ENCODE measurements at regions not wholly inside any gene's neighbourhood (a gene's known extent, or its start where the extent isn't known, plus 50 kb on each side); places are given as distances from the start of the nearest gene placed in this dataset.
"Not testable (repeated sequence)": the region's sequence is repeated elsewhere in the genome, so short reads cannot be mapped to it uniquely, and the experiment has no call there.

DNA sequence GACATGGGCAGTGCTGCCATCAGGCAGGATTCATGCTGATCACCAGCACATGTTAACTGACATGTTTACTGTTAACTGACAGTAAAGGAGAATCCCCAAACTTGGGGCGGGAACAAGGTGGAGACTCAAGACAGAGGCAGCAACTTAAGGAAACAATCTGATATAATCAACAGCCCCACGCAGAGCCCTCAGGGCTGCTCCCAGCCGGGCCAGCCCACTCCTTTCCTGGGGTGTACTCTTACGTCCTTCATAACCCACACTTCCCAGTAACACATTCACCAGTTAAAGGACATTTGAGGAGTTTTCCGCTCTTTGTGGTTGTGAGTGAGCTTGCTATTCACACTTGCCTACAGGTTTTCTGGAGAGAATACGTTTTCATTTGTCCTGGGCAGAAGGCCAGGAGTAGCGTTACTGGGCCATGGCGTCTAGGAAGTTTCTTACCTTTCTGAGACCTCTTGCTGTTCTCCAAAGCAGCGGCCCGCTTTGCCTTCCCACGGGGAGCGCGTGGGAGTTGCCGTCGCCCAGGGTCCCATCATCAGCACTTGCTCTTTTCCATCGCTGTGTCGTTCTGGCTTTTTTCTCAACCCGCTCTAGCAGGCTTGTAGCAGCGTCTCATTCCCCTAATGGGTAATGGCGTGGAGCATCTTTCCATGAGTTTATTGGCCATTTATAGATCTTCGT, 56.4 kb downstream of the FOXF2 start:
- no peak for DNase-seq

DNA sequence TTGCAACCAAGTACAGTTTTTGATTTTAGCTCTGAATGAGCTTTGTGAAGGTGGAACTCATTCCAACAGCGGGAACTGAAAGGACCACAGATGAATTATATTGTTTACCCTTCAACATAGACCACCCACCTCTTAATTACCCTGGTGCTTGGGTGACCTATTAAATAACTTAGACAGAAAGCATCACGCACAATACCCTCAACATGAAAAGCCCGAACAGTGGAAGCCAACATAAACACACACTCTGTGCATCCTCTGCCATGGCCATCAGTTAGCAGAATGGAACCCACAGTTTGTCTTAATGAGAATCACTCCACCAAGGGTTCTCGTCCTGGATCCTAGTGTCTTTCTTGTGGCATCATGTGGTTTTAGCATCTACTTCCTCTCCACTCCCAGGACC, 60.5 kb downstream of the FOXF2 start:
- no peak for DNase-seq

DNA sequence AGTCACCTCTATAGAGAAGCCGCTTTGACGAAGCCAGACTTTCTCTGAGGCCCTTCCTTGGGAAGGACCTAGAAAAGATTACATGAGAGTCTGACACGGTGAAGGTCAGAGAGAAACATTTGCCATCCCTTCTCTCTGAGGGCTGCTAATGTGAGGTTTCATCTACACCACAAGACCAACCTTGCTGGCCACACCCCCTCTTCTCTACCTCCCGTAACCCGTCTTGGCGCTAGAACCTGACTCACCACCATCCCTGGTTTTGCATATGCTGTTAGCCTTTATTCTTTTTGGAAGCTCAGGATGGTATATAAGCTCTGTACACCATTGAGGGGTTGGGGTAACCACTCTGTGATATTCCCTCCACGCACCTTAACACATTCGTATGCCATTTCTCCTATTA, 63.6 kb downstream of the FOXF2 start:
- no peak for DNase-seq

DNA sequence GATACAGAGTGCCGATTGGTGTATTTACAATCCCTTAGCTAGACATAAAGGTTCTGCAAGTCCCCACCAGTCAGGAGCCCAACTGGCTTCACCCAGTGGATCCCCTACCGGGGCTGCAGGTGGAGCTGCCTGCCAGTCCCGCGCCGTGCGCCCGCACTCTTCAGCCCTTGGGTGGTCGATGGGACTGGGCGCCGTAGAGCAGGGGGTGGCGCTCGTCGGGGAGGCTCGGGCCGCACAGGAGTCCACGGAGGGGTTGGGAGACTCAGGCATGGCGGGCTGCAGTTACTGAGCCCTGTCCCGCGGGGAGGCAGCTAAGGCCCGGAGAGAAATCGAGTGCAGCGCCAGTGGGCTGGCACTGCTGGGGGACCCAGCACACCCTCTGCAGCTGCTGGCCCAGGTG, 67.4 kb downstream of the FOXF2 start:
- not testable (repeated sequence) for DNase-seq

DNA sequence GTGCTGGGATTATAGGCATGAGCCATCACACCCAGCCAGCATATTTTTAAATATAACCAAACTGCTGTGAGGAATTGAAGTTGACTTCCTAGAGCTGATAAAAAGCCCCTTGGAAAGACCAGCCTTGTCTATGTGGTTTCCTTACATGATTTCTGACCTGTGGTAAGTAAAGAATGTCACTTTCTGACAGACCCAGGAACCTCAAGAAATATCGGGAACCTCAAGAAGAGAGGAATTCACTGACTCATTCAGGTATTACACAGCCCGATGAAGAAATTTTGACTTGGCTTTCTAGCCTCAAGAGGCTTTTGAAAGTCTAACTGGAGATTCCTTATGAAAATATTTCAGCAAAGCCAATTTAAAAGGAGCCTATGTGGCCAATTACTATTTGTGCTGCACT, 71.8 kb downstream of the FOXF2 start:
- no peak for DNase-seq

DNA sequence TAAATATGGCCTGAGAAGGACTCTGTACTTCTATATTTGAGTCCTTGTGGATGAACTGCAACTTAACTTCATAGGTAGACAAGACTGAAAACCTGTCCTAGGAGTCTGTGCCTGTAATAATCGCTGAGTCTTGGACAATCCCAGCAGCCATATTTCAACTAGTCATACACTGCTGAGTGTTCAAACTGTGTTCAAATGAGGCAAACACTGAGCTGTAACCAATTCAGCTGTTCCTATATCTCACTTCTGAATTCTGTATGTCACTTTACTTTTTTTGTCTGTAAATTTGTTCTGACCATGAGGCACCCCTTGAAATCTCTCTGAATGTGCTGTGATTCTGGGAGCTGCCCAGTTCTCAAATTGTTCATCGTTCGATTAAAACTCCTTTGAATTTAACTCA, 72.4 kb downstream of the FOXF2 start:
- no peak for DNase-seq

DNA sequence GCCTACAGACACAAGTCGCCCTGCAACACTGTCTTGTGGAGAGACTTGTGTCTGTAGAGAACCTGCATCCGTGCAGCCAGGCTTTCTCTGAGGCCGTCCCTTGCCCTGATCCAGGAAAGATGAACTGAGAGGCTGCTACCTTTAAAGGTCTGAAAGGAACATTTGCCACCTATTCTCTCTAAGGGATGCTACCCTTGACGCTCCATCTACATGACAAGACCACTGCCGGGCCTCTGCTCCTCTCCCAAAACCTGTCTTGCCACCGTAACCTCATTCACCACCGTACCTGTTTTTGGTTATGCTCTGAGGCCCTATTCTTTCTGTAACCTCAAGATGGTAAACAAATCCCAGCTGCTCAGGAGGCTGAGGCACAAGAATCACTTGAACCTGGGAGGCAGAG, 73.9 kb downstream of the FOXF2 start:
- no peak for DNase-seq

DNA sequence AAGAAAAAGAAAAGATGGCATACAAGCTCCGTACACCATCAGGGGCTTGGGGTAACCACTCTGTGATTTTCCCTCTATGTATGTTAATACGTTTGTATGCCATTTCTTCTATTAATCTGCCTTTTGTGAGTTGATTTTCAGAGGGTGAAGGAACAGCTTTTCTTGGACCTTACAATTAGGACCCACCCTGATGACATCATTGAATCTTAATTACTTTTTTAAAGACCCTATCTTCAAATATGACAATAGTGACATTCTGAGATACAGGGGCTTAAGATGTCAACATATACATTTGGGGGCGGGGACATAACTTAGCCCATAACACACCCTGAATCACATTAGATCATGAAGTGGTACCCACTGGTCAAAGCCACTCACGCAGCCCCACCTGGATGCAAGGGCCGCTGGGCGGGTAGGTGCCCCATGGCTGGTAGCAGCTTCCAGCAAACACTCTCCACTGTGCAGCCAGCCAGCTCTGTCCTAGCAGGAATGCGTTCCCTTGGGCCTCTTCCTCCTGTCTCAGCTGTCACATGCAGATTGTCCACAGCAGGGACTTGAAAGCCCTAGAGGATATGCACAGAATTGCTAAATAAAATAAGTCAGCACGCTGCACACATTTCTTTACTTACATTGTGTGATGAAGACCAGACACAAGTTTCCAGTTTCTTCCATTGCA, 74.5 kb downstream of the FOXF2 start:
- no peak for DNase-seq

DNA sequence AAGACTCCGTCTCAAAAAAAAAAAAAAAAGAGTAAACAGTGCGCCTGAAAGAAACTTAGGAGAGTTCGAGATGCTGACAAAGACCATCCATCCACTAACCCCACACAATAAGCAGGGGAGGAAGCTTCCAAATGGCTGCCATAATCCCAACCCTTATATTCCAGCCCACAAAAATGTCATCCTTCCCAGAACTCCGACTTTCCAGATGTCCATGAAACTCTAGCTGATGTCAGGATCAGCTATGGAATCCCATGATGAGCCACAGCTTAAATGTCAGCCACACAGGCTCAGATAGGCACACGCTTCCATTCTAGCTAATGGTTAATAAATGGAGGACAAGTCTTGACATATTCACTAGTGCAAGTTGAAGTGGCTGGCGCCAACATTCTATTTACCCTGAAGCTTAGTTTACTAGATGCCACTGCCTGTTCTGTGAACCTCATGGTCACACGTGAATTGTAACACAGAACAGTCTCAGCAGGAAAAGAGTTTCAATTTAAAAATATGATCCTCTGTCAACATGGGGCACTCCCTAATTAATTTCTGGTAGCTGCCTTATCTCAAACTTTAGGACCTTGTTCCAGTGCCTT, 75.5 kb downstream of the FOXF2 start:
- no peak for DNase-seq

DNA sequence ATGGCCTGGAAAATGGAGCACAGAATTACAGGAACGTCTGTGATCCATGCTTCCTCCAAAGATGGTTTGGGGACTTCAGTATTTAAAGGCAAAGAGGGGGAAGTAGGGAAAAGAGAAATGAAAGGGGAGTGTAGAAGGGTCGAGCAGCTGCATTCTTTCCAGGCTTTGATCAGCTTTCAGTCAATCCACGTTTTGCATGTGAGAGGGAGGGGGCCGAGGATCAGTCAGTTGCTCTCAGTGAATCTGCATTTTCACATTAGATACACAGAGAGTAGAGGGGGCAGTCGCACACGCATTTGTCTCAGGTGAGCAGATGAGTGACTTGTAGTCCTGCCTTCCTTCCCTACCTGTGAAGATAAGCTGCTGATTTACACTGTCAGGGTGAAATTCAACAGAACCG, 78.8 kb downstream of the FOXF2 start:
- DNase-seq: no peak

DNA sequence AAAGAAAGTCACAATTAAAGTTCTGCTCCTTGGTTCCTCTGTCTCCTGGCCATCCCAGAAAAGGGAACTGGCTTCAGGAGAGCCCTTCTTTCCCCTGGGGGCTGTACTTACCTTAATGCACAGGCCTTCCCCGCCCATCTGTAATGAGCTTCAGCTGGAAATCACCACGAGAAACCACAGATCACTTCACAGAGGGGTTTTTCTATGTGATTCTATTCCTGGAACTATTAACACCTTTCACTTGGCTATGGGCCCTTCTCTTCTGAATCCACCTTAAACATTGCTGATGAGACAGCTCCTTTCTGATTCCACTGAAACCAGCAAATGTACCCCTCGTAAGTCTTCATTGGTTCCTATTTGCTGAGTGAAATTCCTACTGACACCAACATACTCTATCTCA, 80.7 kb downstream of the FOXF2 start:
- no peak for DNase-seq

DNA sequence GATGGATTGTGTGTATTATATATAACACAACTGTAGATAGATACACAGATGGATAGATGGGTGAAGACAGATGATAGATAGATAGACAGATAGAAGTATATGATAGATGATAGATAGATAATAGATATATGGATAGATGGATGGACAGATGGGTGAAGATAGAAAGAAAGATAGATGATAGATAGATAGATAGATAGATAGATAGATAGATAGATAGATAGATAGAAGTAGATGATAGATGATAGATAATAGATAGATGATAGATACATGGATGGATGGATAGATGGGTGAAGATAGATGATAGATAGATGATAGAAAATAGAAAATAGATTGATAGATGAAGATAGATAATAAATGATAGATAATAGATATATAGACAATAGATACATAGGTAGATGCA, 83.3 kb downstream of the FOXF2 start:
- DNase-seq: no peak

DNA sequence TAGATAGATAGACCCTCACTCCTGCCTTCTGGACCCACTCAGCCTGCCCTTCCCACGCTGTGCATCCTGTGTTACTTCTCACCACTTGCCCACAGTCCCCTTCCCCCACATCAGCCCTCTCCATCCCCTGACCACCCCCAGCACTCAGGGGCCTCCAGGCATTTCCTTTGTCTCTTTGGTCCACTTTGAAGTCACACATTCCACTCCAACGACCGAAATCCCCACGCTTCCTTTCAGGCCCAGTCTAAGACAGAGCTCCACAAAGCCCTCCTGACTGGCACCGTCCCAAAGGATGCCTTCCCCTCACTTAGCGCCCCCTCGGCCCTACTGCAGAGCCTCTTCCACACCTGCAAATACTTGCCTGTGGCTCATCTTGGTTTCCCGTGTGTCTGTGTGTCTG, 83.8 kb downstream of the FOXF2 start:
- no peak for DNase-seq

DNA sequence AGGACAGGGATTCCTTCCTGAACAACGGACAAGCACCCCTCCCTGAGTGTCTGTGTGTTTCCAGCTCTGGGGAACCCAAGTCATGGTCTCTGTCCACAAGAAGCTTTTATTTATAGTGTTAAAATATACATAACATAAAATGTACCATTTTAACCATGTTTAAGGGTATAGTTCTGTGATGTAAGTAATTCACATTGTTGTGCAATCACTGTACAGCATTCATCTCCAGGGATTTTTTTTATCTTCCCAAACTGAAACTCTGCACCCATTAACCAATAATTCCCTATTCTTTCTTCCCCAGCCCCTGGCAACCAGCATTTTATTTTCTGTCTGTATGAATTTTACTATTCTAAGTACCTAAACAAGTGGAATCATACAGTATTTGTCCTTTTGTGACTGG, 84.2 kb downstream of the FOXF2 start:
- no peak for DNase-seq

DNA sequence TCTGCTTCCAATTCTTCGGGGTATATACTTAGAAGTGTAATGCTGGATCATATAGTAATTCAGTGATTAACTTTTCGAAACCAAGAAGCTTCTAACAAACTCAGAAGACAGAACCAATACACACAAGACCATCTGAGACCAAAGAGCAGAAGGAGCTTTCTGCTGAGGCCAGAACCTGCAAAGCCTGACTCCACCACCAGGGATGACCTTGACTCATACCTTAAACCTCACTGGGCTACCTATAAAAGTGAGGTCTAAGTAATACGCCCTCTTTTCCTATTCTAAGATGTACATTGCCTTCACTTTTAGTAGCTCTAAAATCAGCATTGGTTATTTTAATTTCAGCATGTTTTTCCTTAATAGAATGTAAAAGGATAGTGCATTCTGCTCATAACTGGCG, 84.8 kb downstream of the FOXF2 start:
- DNase-seq: no peak

DNA sequence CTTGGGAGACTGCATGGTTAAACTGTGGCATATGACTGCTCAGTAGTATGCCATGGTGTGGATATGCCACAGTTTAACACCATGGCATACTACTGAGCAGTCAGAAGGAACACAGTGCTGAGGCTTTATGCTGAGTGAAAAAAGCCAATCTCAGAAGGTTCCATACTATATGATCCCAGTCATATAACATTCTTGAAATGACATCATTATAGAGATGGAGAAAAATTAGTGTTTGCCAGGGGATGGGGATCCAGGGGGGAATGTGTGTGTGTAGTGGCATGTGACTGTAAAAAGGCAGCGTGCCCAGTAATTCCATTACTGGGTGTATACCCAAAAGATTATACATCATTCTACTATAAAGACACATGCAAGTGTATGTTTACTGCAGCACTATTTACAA, 85.8 kb downstream of the FOXF2 start:
- no peak for DNase-seq

DNA sequence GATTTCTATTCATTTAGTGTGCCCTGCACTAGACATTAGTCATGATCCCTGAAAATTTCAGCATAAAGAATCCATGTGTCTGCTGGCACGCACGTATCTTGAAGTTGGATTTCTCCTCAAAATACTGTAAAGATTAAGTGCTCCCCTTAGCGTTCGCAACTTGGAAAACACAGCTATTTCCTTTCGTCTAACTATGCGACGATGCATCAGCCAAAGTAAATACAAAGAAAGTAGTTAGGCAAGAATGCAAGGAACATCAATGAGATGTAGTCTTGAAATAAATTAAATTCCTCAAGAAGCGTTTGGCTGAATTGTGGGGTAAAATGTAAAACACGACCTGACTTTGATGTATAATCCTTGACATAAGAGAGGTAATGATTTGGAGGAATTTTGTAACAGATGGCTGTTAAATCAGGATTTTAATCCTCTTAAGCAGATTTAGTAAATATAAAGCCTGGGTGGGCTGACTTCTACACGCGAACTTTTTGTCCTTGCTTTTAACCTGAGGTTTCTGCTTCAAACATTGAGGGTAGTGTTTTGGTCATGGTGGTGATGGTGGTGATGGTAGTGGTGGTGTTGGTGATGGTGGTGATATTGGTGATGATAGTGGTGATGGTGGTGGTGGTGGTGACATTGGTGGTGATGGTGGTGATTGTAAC, 88.2 kb downstream of the FOXF2 start:
- DNase-seq: no peak

DNA sequence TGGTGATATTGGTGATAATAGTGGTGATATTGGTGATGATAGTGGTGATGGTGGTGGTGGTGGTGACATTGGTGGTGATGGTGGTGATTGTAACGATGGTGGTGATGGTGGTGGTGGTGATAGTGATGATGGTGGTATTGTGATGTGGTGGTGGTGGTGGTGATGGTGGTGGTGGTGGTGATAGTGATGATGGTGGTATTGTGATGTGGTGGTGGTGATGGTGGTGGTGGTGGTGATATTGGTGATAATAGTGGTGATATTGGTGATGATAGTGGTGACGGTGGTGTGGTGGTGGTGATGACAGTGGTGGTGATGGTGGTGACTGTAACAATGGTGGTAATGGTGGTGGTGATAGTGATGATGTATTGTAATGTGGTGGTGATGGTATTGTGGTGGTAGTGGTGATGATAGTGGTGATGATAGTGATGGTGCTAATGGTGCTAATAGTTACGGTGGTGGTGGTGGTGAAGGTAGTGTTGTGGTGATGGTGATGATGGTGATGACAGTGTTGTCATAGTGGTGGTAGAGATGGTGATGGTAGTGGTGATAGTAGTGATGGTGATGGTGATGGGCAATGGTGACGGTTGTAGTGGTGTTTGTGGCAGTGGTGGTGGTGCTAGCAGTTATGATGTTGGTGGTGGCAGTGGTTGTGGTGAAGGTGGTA, 88.9 kb downstream of the FOXF2 start:
- not testable (repeated sequence) for DNase-seq

DNA sequence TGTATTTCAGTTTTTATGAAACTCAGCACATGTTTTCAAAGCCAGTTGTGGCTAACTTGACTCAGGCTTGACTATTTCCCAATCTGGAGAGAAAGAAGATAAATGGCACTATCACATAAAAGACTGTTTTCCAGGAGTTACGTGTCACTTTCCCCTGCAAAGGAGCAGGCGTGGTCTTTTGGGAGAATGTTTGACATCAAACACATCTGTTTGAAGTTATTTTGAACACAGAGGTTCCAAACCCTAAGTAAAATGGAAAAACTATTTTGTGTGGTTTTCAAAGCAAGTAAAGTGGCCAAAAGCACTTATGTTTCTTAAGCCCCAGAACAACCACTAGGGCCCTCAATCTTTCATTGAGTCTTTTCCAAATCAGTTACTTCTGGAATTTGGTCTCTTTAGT, 89.7 kb downstream of the FOXF2 start:
- DNase-seq: no peak

DNA sequence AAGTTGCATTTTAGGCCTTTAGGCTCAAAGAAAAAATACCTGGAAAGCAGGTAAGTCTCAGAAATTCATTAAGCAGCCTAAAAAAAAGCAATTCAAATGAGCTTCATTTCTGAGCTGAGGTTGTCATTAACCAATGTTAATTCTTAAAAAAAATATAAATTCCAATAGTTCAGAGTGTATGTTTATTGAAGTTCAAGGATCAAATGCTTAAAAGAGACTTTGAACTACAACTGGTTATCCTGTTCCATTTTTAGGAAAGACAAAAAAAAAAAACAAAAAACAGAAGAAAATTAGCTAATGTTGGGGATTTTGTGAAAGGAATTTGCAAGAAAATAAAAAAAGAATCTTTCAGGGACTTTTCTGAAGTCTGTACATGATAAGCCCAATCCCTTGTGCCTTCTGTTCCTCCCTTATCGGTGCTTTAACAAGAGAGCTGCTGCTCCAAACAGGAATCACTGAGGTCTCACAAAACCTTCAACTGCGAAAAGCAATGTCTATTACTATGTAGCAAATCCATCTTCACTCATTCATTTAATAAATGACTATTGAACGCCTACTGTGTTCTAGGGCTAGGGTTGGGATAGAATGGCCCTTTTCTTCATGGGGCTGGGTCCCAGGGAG, 90.3 kb downstream of the FOXF2 start:
- DNase-seq: no peak

DNA sequence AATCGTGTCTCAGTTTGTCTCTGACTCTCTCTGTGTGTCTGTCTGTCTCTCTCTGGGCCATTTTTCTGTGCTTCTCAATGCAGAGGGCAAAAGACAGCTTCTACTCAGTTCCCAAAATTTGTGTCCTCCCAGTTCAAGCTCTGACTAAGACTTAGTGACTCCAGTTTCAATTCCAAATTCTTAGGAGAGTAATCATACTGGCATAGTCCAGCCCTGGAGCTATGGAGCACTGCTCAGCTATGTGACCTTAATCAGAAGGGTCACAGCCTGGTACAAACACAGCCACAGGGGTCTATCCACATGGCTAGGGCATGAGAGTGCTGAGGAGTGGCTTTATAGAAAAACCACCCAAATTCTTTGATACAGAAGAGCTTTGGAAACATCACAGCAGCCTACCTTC, 91.9 kb downstream of the FOXF2 start:
- DNase-seq: no peak

DNA sequence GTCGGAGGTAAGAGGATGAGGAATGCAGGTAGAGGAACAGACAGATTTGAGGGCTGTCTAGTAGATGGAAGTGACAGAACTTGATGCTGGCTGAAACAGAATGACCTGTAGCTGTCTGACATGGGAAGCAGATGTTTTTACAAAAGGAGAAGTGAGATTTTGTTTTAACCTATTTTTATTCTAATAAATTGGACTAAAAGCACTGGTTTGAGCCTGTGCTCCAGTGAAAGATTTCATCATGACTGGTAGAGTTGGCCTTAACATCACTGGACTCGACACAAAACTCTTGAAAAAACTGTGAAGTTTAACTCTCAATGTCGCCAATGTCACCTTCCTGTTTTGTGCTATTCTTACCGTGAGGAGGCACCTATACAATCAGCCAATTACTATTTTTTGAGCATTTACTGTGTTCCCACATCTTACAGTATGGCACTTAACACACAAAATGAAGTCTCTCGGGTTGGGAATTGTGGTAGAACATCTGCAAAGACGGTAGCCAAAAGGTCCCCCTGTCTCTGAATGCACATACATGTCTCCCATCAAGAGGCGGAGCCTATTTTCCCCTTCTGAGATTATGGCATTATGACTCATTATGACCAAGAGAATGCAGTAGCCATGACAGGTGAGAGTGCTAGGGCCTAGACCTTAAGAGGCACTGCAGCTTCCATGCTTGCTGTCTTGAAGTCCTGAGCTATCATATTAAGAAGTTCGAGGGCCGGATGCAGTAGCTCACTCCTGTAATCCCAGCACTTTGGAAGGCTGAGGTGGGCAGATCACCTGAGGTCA, 93.2 kb downstream of the FOXF2 start:
- no peak for DNase-seq

Measured in inflammatory macrophage treated with lipopolysaccharide for 4 hours (primary cell).